ENCODE measurements at regions not wholly inside any gene's neighbourhood (a gene's known extent, or its start where the extent isn't known, plus 50 kb on each side); places are given as distances from the start of the nearest gene placed in this dataset.

DNA sequence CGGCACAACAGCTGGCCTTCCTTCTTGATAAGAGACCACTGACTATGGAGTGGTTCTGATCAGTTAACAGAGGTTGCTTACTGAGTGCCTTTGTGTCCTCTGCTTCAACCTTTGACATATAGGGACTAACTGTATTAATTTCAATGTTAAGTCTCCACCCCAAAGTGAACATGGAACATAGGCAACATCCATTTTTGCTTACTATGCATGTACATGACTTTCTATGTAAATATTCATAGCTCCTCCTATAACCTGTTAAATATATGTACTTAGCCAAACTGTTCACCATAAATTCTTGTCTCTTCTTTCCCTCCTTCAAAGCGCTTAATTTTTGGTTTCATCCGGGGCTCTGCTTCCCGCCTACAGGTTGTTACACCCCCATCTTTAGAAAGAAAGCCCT, 334.8 kb downstream of the EPM2A start:
- no peak overlapping the region for H3K4me3 ChIP-seq (ENCODE audit: low read depth, low read length)
- TF ChIP-seq, protein P1, sequence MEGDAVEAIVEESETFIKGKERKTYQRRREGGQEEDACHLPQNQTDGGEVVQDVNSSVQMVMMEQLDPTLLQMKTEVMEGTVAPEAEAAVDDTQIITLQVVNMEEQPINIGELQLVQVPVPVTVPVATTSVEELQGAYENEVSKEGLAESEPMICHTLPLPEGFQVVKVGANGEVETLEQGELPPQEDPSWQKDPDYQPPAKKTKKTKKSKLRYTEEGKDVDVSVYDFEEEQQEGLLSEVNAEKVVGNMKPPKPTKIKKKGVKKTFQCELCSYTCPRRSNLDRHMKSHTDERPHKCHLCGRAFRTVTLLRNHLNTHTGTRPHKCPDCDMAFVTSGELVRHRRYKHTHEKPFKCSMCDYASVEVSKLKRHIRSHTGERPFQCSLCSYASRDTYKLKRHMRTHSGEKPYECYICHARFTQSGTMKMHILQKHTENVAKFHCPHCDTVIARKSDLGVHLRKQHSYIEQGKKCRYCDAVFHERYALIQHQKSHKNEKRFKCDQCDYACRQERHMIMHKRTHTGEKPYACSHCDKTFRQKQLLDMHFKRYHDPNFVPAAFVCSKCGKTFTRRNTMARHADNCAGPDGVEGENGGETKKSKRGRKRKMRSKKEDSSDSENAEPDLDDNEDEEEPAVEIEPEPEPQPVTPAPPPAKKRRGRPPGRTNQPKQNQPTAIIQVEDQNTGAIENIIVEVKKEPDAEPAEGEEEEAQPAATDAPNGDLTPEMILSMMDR (IDR thresholded peaks at IDR 0.05; ENCODE audit: insufficient read depth, low read depth, low read length), result no peak
- no peak for DNase-seq (ENCODE audit: low read depth)

DNA sequence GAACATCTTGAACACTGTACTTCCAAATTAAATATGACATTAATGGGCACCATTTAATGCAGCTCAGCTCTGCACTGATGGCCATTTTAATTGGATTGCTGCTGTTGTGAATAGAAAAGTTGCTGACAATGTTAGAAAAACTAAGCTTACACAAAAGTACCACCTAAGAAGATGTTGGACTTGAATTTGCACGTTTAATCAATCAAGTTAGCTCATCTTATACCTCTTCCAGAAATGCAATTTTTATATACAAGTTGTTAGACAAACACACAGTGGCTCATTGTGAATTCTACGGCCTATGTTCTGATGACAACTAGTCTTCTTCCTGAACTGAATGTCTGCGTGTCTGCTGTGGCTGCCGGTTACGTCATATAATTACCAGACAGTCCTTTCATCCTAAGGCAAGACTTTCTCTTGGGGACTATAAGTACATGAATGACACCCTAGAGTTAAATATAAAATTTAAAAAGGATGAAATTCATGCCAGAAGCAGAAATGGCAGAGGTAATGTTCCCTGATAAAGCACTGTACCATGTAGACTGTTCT, 330.2 kb downstream of the EPM2A start:
- no peak for DNase-seq (ENCODE audit: low read depth)
- H3K4me3 ChIP-seq (ENCODE audit: low read depth, low read length), result no peak overlapping the region
- TF ChIP-seq, protein P1 (IDR thresholded peaks at IDR 0.05; ENCODE audit: insufficient read depth, low read depth, low read length), result no peak

DNA sequence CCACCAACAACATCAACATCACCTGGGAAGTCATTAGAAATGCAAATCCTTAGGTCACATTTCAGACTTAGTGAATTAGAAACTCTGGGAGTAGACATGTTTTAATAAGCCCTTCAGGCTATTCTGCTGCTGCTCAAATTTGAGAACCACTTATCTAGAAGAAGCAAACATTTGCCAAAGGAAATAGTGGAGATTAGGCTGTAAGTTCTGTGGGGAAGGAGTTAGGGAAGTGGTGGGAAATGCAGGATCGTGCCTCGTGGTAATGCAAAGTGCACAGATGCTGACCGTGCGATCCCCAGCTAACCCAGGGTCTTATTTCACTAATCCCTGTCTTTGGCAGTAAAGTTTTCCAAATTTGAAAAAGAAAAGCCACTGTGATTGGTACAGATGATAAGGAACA, 328.5 kb downstream of the EPM2A start:
- TF ChIP-seq, protein P1 (IDR thresholded peaks at IDR 0.05; ENCODE audit: insufficient read depth, low read depth, low read length), result no peak
- H3K4me3 ChIP-seq (ENCODE audit: low read depth, low read length), result no peak overlapping the region
- DNase-seq (ENCODE audit: low read depth), result no peak

DNA sequence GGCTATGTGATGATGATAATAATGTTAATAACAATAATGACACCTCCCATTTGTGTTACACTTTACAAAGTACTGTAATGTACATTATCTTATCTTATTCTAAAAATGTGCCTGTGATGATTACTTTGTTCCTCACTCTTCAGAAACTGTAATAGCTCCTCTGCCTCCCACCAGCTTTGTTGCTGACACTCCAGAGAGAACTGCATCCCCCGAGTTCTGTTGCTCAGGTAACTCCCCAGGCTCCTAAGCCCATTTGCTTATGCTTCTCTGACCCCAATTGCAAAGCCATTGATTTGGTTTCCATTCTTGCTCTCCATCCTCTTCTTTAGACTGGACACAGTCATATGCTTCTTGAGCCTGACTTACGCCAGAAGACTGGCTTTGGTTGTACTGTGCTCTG, 319.7 kb downstream of the EPM2A start:
- TF ChIP-seq, protein P1 (IDR thresholded peaks at IDR 0.05; ENCODE audit: insufficient read depth, low read depth, low read length), result no peak
- no peak for DNase-seq (ENCODE audit: low read depth)
- H3K4me3 ChIP-seq (ENCODE audit: low read depth, low read length), result no peak overlapping the region

DNA sequence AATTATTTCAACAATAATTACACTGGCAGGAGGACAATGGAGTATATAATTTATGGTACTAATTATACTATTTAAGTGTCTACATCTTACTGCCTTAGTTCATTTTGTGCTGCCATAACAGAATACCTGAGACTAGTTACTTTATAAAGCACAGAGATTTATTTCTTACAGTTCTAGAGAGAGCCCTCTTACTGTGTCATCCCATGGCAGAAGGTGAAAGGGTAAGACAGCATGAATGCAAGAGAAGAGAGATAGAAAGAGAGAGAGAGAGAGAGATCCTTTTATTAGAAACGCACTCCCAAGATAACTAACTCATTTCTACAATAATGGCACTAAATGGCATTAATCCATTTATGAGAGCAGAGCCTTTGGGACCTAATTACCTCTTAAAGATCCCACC, 314.7 kb downstream of the EPM2A start:
- DNase-seq (ENCODE audit: low read depth), result no peak
- TF ChIP-seq, protein P1 (IDR thresholded peaks at IDR 0.05; ENCODE audit: insufficient read depth, low read depth, low read length), result no peak
- no peak overlapping the region for H3K4me3 ChIP-seq (ENCODE audit: low read depth, low read length)

DNA sequence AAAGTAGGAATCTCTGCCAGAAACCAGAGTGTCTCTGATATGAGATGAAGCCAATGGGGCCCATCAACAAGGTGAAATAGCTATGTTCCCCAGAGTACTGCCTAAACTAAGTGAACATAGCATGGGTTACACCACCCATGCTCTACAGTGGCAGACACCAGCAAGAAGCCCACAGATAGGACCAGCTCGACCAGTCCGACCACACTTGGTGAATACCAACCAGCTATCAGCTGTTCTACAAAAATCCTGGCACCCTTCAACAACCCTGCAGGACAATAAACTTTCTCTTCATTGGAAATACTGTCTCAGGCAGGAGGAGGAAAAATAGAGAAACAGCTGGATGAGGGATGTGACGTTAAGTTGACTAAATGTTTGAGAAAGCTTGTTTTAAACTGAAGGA, 311.4 kb downstream of the EPM2A start:
- H3K4me3 ChIP-seq (ENCODE audit: low read depth, low read length), result no peak overlapping the region
- no peak for DNase-seq (ENCODE audit: low read depth)
- TF ChIP-seq, protein P1 (IDR thresholded peaks at IDR 0.05; ENCODE audit: insufficient read depth, low read depth, low read length), result no peak

DNA sequence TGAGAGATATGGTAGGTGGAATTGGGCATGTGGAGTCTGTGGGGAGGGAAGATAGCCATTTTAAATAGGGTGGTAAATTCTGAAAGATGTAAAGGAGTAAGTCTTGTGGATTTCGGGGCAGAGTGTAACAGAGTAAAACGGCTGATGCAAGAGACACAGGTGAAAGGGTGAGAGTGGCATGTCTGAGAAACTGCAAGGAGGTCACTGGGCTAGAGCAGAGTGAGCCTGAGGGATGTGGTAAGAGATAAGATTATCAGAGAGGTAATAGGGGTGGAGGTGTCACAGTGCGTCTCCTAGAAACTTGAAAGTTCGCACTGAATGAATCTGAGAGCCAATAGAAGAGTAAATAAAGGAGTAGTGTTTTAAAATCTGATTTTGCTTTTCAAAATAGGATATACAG, 308.1 kb downstream of the EPM2A start:
- no peak overlapping the region for H3K4me3 ChIP-seq (ENCODE audit: low read depth, low read length)
- no peak for DNase-seq (ENCODE audit: low read depth)
- TF ChIP-seq, protein P1 (IDR thresholded peaks at IDR 0.05; ENCODE audit: insufficient read depth, low read depth, low read length), result no peak

All from fibroblast of villous mesenchyme (primary cell).